HG03045 (cell line): ENCODE measurements at regions not wholly inside any gene's neighbourhood (a gene's known extent, or its start where the extent isn't known, plus 50 kb on each side); places are given as distances from the start of the nearest gene placed in this dataset.

Experiments used
- ATAC-seq: cut with Tn5 transposase; IDR thresholded peaks from one replicate; pipeline ENCODE4 v1.9.1; 2021; ENCODE audit warnings: mild to moderate bottlenecking, moderate library complexity; ENCODE audit not compliant: unreplicated experiment

- no peak for ATAC-seq
These were observed 191.5 kb upstream of the CELF2 start for GRCh38 chr10:10826125-10826524.

GRCh38 chr10:10828623-10829022, 189.0 kb upstream of the CELF2 start:
- ATAC-seq: no peak

GRCh38 chr10:10829576-10829975, 188.1 kb upstream of the CELF2 start:
- ATAC-seq: no peak

- no peak for ATAC-seq
These were observed 187.2 kb upstream of the CELF2 start for GRCh38 chr10:10830293-10830986.

- no peak for ATAC-seq
These were observed 186.6 kb upstream of the CELF2 start for GRCh38 chr10:10831085-10831484.

GRCh38 chr10:10833955-10834354, 183.7 kb upstream of the CELF2 start:
- no peak for ATAC-seq

- no peak for ATAC-seq
These were observed 173.4 kb upstream of the CELF2 start for GRCh38 chr10:10844251-10844650.

- no peak for ATAC-seq
These were observed 172.5 kb upstream of the CELF2 start for GRCh38 chr10:10845185-10845584.

- no peak for ATAC-seq
These were observed 171.7 kb upstream of the CELF2 start for GRCh38 chr10:10845826-10846503.

GRCh38 chr10:10846504-10846900, 171.2 kb upstream of the CELF2 start:
- ATAC-seq: no peak

GRCh38 chr10:10847387-10847786, 170.3 kb upstream of the CELF2 start:
- ATAC-seq: no peak

GRCh38 chr10:10848488-10849111, 169.1 kb upstream of the CELF2 start:
- no peak for ATAC-seq

- ATAC-seq: no peak
These were observed 168.4 kb upstream of the CELF2 start for GRCh38 chr10:10849306-10849705.

- ATAC-seq: no peak
These were observed 167.5 kb upstream of the CELF2 start for GRCh38 chr10:10850214-10850613.

GRCh38 chr10:10852464-10852863, 165.2 kb upstream of the CELF2 start:
- ATAC-seq: no peak

GRCh38 chr10:10853954-10854353, 163.7 kb upstream of the CELF2 start:
- ATAC-seq: no peak

GRCh38 chr10:10854725-10855124, 162.9 kb upstream of the CELF2 start:
- no peak for ATAC-seq

- no peak for ATAC-seq
These were observed 162.5 kb upstream of the CELF2 start for GRCh38 chr10:10855151-10855581.

GRCh38 chr10:10860455-10860976, 157.2 kb upstream of the CELF2 start:
- no peak for ATAC-seq

GRCh38 chr10:10865303-10865702, 152.4 kb upstream of the CELF2 start:
- no peak for ATAC-seq

GRCh38 chr10:10865913-10866312, 151.8 kb upstream of the CELF2 start:
- no peak for ATAC-seq

- ATAC-seq: peak; percentile 46
These were observed 148.1 kb upstream of the CELF2 start for GRCh38 chr10:10869592-10869991.
